ENCODE measurements at regions not wholly inside any gene's neighbourhood (a gene's known extent, or its start where the extent isn't known, plus 50 kb on each side); places are given as distances from the start of the nearest gene placed in this dataset.
A peak's percentile ranks its signal among the peaks of the same experiment; 100 is the strongest.

DNA sequence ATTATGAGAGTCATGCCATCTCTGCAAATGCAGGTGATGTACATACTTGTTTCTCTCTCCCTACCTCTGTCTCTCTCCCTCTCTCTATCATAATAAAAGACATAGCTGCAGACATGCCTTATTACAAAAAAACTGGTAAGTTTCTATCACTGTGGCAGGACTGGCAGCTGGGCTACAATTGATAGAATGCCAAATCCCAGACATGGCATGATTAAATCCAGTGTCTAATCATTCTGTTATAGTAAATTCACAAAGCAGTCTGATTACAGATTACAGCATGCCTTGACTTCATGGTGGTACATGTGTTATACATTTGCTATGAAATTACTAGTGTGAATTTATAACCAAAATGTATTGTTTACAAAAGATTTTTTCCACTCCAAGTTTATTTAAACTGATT, 854.7 kb downstream of the TMTC2 start:
- TF ChIP-seq CTCF (IDR thresholded peaks at IDR 0.05; ENCODE audit: low read length, missing control alignments) = no peak
- DNase-seq (ENCODE audit: low read depth) = no peak
- no peak overlapping the region for H3K4me3 ChIP-seq (replicated peaks; ENCODE audit: low read depth, low read length)

DNA sequence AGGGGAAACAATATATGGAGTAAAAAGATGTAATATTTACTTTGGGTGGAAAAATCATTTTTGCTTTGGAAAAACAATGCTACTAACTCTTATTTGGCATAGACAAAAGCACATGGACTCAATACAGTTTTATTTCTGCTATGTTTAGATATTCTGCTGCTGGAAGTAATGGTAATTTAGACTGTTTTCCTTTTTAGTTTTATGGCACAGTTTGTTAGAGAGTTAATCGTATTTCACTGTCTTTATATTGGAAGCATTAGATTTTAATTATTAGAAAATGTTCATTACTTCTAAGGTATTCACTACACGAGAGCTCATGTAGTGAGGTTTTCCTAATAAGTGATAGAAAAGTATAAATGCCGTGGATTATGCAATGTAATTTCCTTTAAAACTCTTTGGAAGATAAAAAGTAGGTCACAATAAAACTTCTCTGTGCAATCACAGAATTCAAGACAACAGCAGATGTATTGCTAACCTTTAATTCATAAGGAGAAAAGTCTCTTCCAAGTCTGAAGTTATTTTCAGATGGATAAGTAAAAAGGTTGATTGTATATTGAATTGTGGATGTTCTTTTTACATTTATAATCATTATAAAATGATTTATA, 851.8 kb downstream of the TMTC2 start:
- H3K4me3 ChIP-seq (replicated peaks; ENCODE audit: low read depth, low read length) = no peak overlapping the region
- TF ChIP-seq CTCF (IDR thresholded peaks at IDR 0.05; ENCODE audit: low read length, missing control alignments) = no peak
- DNase-seq (ENCODE audit: low read depth) = no peak

DNA sequence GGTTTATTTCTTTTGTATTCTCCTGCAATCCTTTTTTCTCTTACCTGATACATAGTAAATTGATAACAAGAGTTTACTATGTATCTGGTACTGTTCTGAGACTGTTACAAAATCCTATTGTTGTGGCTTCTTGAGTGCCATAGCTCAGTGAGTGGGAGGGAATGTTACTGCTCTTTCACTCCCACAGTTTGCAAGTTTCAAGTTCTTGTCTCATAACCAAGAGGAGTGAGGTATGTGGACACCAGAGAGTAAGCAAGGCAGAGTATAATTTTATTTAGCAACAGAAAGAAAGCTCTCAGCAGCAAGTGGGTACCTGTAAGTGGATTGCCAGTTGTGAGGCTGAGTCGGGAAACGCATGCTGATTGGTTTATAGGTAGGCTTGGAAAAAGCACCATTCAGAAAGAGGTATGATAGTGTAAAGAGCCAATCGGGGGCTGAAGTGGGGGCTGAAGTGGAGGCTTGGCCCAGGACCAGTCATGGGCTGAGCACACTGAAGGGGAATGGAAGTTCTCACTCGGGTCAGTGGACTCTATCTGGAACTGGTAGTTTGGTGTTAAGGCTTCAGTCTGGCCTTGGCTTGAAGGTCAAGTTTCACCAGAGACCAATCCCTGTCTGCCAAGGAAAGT, 850.8 kb downstream of the TMTC2 start:
- no peak overlapping the region for H3K4me3 ChIP-seq (replicated peaks; ENCODE audit: low read depth, low read length)
- DNase-seq (ENCODE audit: low read depth) = peak; percentile 1
- no peak for TF ChIP-seq CTCF (IDR thresholded peaks at IDR 0.05; ENCODE audit: low read length, missing control alignments)

GRCh38 chr12:83536496-83536895, 849.8 kb downstream of the TMTC2 start:
- H3K4me3 ChIP-seq (replicated peaks; ENCODE audit: low read depth, low read length) = no peak overlapping the region
- no peak for DNase-seq (ENCODE audit: low read depth)
- no peak for TF ChIP-seq CTCF (IDR thresholded peaks at IDR 0.05; ENCODE audit: low read length, missing control alignments)

- no peak for DNase-seq (ENCODE audit: low read depth)
- no peak for TF ChIP-seq CTCF (IDR thresholded peaks at IDR 0.05; ENCODE audit: low read length, missing control alignments)
- no peak overlapping the region for H3K4me3 ChIP-seq (replicated peaks; ENCODE audit: low read depth, low read length)
These were observed 841.9 kb downstream of the TMTC2 start for GRCh38 chr12:83528571-83528970.

GRCh38 chr12:83527810-83528209, 841.1 kb downstream of the TMTC2 start:
- DNase-seq (ENCODE audit: low read depth) = no peak
- H3K4me3 ChIP-seq (replicated peaks; ENCODE audit: low read depth, low read length) = no peak overlapping the region
- no peak for TF ChIP-seq CTCF (IDR thresholded peaks at IDR 0.05; ENCODE audit: low read length, missing control alignments)
